Coronary artery (tissue), 2 donors: ENCODE measurements at regions not wholly inside any gene's neighbourhood (a gene's known extent, or its start where the extent isn't known, plus 50 kb on each side); places are given as distances from the start of the nearest gene placed in this dataset.
"Not testable (repeated sequence)": the region's sequence is repeated elsewhere in the genome, so short reads cannot be mapped to it uniquely, and the experiment has no call there.

Experiments
- DNase-seq: peaks from one replicate; pipeline ENCODE4 v3.0.0-alpha.2; 2017; ENCODE audit warnings: low spot score
- H3K27ac ChIP-seq, 2 donors: fragments of 200-600 bp; sonication (generic); one replicate each; pipeline ENCODE4 v1.5.1; 2016 to 2019
- H3K4me3 ChIP-seq: fragments of 200-600 bp; sonication (generic); 2 replicates; pipeline ENCODE4 v1.5.1; 2016; ENCODE audit warnings: mild to moderate bottlenecking, moderate library complexity
- CTCF ChIP-seq: fragments of 200-600 bp; sonication (generic); IDR thresholded peaks from one replicate; pipeline ENCODE4 v1.5.1; 2019; ENCODE audit warnings: antibody characterized with exemption

GRCh38 chr4:26059391-26060154, 145.6 kb downstream of the SMIM20 start:
- no peak overlapping the region for H3K4me3 ChIP-seq
- DNase-seq, result no peak
- no peak overlapping the region for H3K27ac ChIP-seq
- TF ChIP-seq CTCF, result no peak

- no peak overlapping the region for H3K27ac ChIP-seq
- no peak for DNase-seq
- no peak overlapping the region for H3K4me3 ChIP-seq
- no peak for TF ChIP-seq CTCF
Measured at GRCh38 chr4:26060286-26060685, 146.3 kb downstream of the SMIM20 start.

DNA sequence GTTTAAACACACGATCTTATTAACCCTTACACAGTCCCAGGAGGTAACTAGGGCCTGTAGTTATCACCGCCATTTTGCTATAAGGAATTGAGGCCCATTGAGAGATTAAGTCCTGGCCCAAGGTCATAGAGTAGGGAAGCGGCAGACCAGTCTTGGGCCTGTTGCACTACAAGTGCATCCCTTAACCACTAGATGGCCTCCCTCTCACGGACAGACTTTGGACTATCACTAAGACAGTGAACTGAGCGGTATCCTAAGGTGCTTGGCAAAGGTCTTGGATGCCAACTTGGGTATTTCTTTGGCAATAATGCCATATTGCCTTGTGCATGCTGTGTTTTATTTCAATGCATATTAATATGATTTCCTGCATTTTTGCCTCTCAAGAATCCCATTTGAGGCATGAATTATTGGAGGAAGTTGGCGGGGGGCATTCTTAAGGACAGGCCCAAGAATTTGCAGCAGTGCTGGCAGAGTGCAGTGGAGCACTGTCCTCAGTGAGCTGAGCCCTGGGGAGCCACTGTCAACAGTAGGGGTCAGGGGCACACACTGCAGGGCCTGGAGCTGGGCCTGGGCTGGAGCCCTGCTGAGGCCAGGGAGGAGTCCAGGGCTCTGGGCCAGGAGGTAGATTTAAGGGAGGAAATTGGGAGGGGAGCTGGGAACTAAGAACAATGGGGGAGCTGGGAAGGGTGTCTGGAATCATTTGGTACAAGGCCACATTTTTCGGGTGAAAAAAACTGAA, 147.4 kb downstream of the SMIM20 start:
- DNase-seq, result no peak
- H3K27ac ChIP-seq, result no peak overlapping the region
- no peak for TF ChIP-seq CTCF
- H3K4me3 ChIP-seq, result no peak overlapping the region

GRCh38 chr4:26062215-26062614, 148.2 kb downstream of the SMIM20 start:
- no peak overlapping the region for H3K4me3 ChIP-seq
- TF ChIP-seq CTCF, result no peak
- DNase-seq, result no peak
- H3K27ac ChIP-seq, result no peak overlapping the region

DNA sequence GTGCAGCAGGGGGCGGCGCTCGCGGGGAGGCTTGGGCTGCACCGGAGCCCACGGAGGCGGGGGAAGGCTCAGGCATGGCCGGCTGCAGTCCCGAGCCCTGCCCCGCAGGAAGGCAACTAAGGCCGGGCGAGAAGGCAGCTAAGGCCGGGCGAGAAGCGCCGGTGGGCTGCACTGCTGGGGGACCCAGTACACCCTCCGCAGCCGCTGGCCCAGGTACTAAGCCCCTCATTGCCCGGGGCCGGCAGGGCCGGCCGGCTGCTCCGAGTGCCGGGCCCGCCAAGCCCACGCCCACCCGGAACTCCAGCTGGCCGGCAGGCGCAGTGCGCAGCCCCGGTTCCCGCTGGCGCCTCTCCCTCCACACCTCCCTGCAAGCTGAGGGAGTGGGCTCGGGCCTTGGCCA, 150.0 kb downstream of the SMIM20 start:
- not testable (repeated sequence) for H3K4me3 ChIP-seq, DNase-seq, H3K27ac ChIP-seq

DNA sequence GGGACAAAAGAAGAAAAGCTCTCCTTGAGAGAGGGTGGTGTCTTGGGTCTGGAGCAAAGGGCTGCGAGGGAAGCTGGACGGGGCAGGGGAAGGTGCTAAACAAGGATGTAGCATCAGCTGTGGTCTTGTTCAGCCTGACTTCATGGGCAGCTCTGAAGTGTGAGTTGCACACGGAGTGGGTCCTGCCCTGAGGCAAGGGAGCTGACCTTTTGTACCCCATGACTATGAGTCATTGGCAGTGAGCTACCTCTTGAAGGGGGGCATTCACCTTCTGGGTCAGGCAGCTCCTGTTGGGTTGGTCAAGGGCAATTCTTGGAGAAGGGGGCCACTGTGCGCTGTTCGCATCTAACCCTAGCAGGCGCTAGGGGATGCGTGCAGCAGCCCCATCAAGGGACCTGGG, 151.8 kb downstream of the SMIM20 start:
- TF ChIP-seq CTCF, result no peak
- Histone ChIP-seq H3K27ac (no peak overlapping the region), H3K4me3 (no peak overlapping the region)
- DNase-seq, result no peak

DNA sequence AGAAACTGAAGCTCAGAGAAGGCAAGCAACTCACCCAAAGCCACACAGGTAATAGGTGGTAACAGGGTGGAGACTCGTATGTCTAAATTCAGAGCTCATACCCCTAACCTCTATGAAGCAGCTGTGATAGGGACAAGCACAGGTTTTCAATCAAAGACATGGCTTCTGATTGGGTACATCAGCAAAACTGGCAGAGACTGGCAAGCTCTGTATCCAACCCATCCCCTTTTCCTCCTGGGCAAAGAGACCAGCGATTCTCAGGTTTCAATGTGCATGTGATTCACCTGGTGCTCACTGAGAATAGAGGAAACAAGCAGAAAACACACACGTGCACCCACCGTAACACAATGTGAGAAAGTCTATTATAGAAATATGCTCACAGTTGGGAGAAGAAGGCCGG, 153.0 kb downstream of the SMIM20 start:
- no peak overlapping the region for H3K4me3 ChIP-seq
- DNase-seq, result no peak
- no peak for TF ChIP-seq CTCF
- no peak overlapping the region for H3K27ac ChIP-seq
